Embryonic facial prominence (tissue), 1 donor: ENCODE measurements at regions not wholly inside any gene's neighbourhood (a gene's known extent, or its start where the extent isn't known, plus 50 kb on each side); places are given as distances from the start of the nearest gene placed in this dataset.

ENCODE experiments used
- DNase-seq: peaks from one replicate; pipeline ENCODE4 v3.0.0-alpha.2; 2016; ENCODE audit errors: extremely low spot score

GRCh38 chr5:3654515-3654914 is 58.9 kb downstream of the IRX1 start:
- no peak for DNase-seq

GRCh38 chr5:3656803-3657202 is 61.2 kb downstream of the IRX1 start:
- no peak for DNase-seq

- DNase-seq = no peak
Measured at GRCh38 chr5:3657364-3658022, 61.9 kb downstream of the IRX1 start.

- DNase-seq = no peak
Measured at GRCh38 chr5:3658929-3659328, 63.3 kb downstream of the IRX1 start.

GRCh38 chr5:3659907-3660306 is 64.3 kb downstream of the IRX1 start:
- DNase-seq = no peak

GRCh38 chr5:3660630-3661029 is 65.0 kb downstream of the IRX1 start:
- no peak for DNase-seq

GRCh38 chr5:3661755-3662296 is 66.2 kb downstream of the IRX1 start:
- DNase-seq = no peak

- DNase-seq = no peak
Measured at GRCh38 chr5:3662344-3662743, 66.7 kb downstream of the IRX1 start.

- no peak for DNase-seq
Measured at GRCh38 chr5:3671337-3671736, 75.7 kb downstream of the IRX1 start.

- no peak for DNase-seq
Measured at GRCh38 chr5:3678801-3679200, 83.2 kb downstream of the IRX1 start.

GRCh38 chr5:3680821-3681220 is 85.2 kb downstream of the IRX1 start:
- no peak for DNase-seq

- DNase-seq = no peak
Measured at GRCh38 chr5:3684118-3684517, 88.5 kb downstream of the IRX1 start.

GRCh38 chr5:3684771-3685354 is 89.2 kb downstream of the IRX1 start:
- no peak for DNase-seq

GRCh38 chr5:3694819-3695218 is 99.2 kb downstream of the IRX1 start:
- DNase-seq = no peak

GRCh38 chr5:3695818-3696217 is 100.2 kb downstream of the IRX1 start:
- DNase-seq = no peak

- no peak for DNase-seq
Measured at GRCh38 chr5:3698412-3698811, 102.8 kb downstream of the IRX1 start.

- no peak for DNase-seq
Measured at GRCh38 chr5:3701694-3702093, 106.1 kb downstream of the IRX1 start.

- no peak for DNase-seq
Measured at GRCh38 chr5:3704661-3705060, 109.0 kb downstream of the IRX1 start.

GRCh38 chr5:3709068-3709716 is 113.6 kb downstream of the IRX1 start:
- DNase-seq = no peak

- DNase-seq = no peak
Measured at GRCh38 chr5:3709717-3710348, 114.2 kb downstream of the IRX1 start.

GRCh38 chr5:3715062-3715461 is 119.4 kb downstream of the IRX1 start:
- no peak for DNase-seq

GRCh38 chr5:3729631-3730030 is 134.0 kb downstream of the IRX1 start:
- no peak for DNase-seq

GRCh38 chr5:3734632-3735031 is 139.0 kb downstream of the IRX1 start:
- no peak for DNase-seq
